Endothelial cell of umbilical vein (primary cell): ENCODE measurements at regions not wholly inside any gene's neighbourhood (a gene's known extent, or its start where the extent isn't known, plus 50 kb on each side); places are given as distances from the start of the nearest gene placed in this dataset.

Experiments
- BruUV-seq: library from RNA; stranded (reverse); fragments of 400-500 nt; replicated peaks from 2 replicates; lab custom pipeline; 2021; lab: Mats Ljungman, UMichigan
- CTCF ChIA-PET: fragments of 300-600, 350-600 bp; sonication (Branson Sonifier 250); formaldehyde crosslinking; loops from one replicate; lab custom pipeline; 2021; ENCODE audit warnings: antibody characterized with exemption, inconsistent platforms; lab: Charles Lee
- POLR2A ChIA-PET: fragments of 300-600, 350-600 bp; sonication (Branson Sonifier 250); formaldehyde crosslinking; loops from one replicate; lab custom pipeline; 2021; ENCODE audit warnings: antibody characterized with exemption, inconsistent platforms; lab: Charles Lee
- DNase-seq: peaks from one replicate; pipeline ENCODE4 v3.0.0-alpha.2; 2011; ENCODE audit warnings: low read depth, low spot score
- FAIRE-seq: peaks from 2 replicates; lab custom pipeline; 2011; peaks lifted over from hg19 to GRCh38; lab: Jason Lieb, UNC
- H2AFZ ChIP-seq: 2 replicates; pipeline ENCODE4 v1.6.0; 2012; ENCODE audit warnings: low read depth, low read length, control low read depth, inconsistent platforms
- H3K27ac ChIP-seq: 2 replicates; pipeline ENCODE4 v1.5.1; 2011; ENCODE audit warnings: low read depth, mild to moderate bottlenecking, control low read depth, low read length, moderate library complexity; ENCODE audit not compliant: insufficient read depth
- H3K27me3 ChIP-seq, 2 experiments: 2 replicates each; pipeline versions ENCODE4 v1.6.0 to v1.6.1; 2011; ENCODE audit warnings: low read length in 2 of 2, mixed read lengths in 1 of 2; ENCODE audit not compliant: control insufficient read depth in 2 of 2, insufficient read depth in 2 of 2
- H3K36me3 ChIP-seq, 2 experiments: 2 replicates in 1 of 2; 3 replicates in 1 of 2; pipeline ENCODE4 v1.5.1; 2011; ENCODE audit warnings: low read length in 2 of 2, mild to moderate bottlenecking in 1 of 2, moderate library complexity in 1 of 2; ENCODE audit not compliant: control insufficient read depth in 2 of 2, insufficient read depth in 2 of 2; ENCODE audit errors: extremely low read depth in 1 of 2
- H3K4me1 ChIP-seq: 3 replicates; pipeline ENCODE4 v1.5.1; 2011; ENCODE audit warnings: mild to moderate bottlenecking, low read length; ENCODE audit not compliant: control insufficient read depth, insufficient read depth; ENCODE audit errors: extremely low read depth
- H3K4me2 ChIP-seq: 2 replicates; pipeline ENCODE4 v1.6.1; 2011; ENCODE audit warnings: low read length, control low read depth, mixed read lengths; ENCODE audit not compliant: insufficient read depth
- H3K4me3 ChIP-seq, 3 experiments: fragments of 200-600 bp in 1 of 3; sonication (generic), shearing (Covaris generic) in 1 of 3; replicated peaks in 1 of 3; 2 replicates each; pipeline ENCODE4 v1.5.1; 2011 to 2016; ENCODE audit warnings: control low read depth in 3 of 3, low read length in 3 of 3, mild to moderate bottlenecking in 2 of 3, inconsistent platforms in 1 of 3, low read depth in 1 of 3, moderate library complexity in 1 of 3; ENCODE audit not compliant: insufficient read depth in 1 of 3
- H3K79me2 ChIP-seq: 2 replicates; pipeline ENCODE4 v1.6.0; 2012; ENCODE audit warnings: low read length, inconsistent platforms; ENCODE audit not compliant: control insufficient read depth, insufficient read depth
- H3K9ac ChIP-seq: replicated peaks from 2 replicates; pipeline ENCODE3; 2011; ENCODE audit warnings: low read length, control low read depth; ENCODE audit not compliant: insufficient read depth; ENCODE audit errors: extremely low read depth
- H3K9me1 ChIP-seq: replicated peaks from 3 replicates; pipeline ENCODE4 v1.6.0; 2011; ENCODE audit warnings: mild to moderate bottlenecking, low read length; ENCODE audit not compliant: control insufficient read depth, insufficient read depth; ENCODE audit errors: extremely low read depth
- H3K9me3 ChIP-seq: replicated peaks from 2 replicates; pipeline ENCODE4 v1.5.1; 2012; ENCODE audit warnings: low read length, inconsistent platforms; ENCODE audit not compliant: control insufficient read depth, insufficient read depth
- H4K20me1 ChIP-seq: replicated peaks from 2 replicates; pipeline ENCODE3; 2011; ENCODE audit warnings: mild to moderate bottlenecking, low read length; ENCODE audit not compliant: control insufficient read depth, insufficient read depth; ENCODE audit errors: extremely low read depth
- CTCF ChIP-seq, 2 donors: IDR thresholded peaks; 1 replicate in 1 of 2; 2 replicates in 1 of 2; pipeline ENCODE4 v1.5.1; 2011; ENCODE audit warnings: low read length in 2 of 2, mild to moderate bottlenecking in 2 of 2, moderate library complexity in 2 of 2, control low read depth in 1 of 2, inconsistent platforms in 1 of 2, low read depth in 1 of 2; ENCODE audit not compliant: insufficient read depth in 1 of 2; ENCODE audit errors: extremely low read depth in 1 of 2
- EZH2 ChIP-seq: IDR thresholded peaks from 2 replicates; pipeline ENCODE4 v1.6.1; 2012; ENCODE audit warnings: borderline replicate concordance, low read depth, mild to moderate bottlenecking, moderate library complexity, low read length, inconsistent platforms; ENCODE audit not compliant: severe bottlenecking
- FOS ChIP-seq: IDR thresholded peaks from 2 replicates; pipeline ENCODE4 v1.6.1; 2011; ENCODE audit warnings: mild to moderate bottlenecking, low read length, moderate library complexity, borderline replicate concordance; ENCODE audit not compliant: insufficient read depth
- GATA2 ChIP-seq: IDR thresholded peaks from 2 replicates; pipeline ENCODE4 v1.7.0; 2011; ENCODE audit warnings: low read depth, mild to moderate bottlenecking, moderate library complexity, mixed read lengths, low read length; ENCODE audit not compliant: insufficient read length, insufficient read depth
- JUN ChIP-seq: IDR thresholded peaks from 2 replicates; pipeline ENCODE4 v1.6.1; 2011; ENCODE audit warnings: borderline replicate concordance, low read depth; ENCODE audit not compliant: insufficient read length, insufficient read depth
- MAX ChIP-seq: IDR thresholded peaks from 2 replicates; pipeline ENCODE4 v1.6.1; 2011; ENCODE audit not compliant: insufficient read depth, insufficient read length
- MYC ChIP-seq: IDR thresholded peaks from one replicate; pipeline ENCODE4 v1.6.1; 2011; ENCODE audit warnings: mild to moderate bottlenecking, low read depth, low read length
- POLR2A ChIP-seq: IDR thresholded peaks from 2 replicates; pipeline ENCODE4 v1.6.1; 2012; ENCODE audit warnings: low read depth, mild to moderate bottlenecking, control low read depth, low read length
- POLR2AphosphoS5 ChIP-seq: IDR thresholded peaks from 2 replicates; pipeline ENCODE4 v1.6.1; 2012; ENCODE audit warnings: low read depth, mild to moderate bottlenecking, control low read depth, low read length, moderate library complexity; ENCODE audit not compliant: insufficient read depth
- dilution Hi-C: fragments of 300-500 bp; cut with MboI; formaldehyde crosslinking; loops from one replicate; pipeline ENCODE4 v1.15.0; 2019; ENCODE audit warnings: low sequenced_read_pairs; ENCODE audit not compliant: extremely low pct_ligation_motif_present
- intact Hi-C: fragments of 100-400 bp; cut with micrococcal nuclease; formaldehyde crosslinking; loops from one replicate; pipeline ENCODE4 v1.10.0; 2022

GRCh38 chr14:26959437-26959836 is 361.6 kb upstream of the NOVA1 start:
- DNase-seq (no peak), FAIRE-seq (no peak)
- Histone ChIP-seq H3K27me3 (no peaks in the 10 kb centered on the region), H3K79me2 (no peaks in the 10 kb centered on the region), H3K4me2 (no peak overlapping the region), H2AFZ (no peak overlapping the region), H3K9me1 (no peaks in the 10 kb centered on the region), H3K4me1 (no peaks in the 10 kb centered on the region), H4K20me1 (no peaks in the 10 kb centered on the region), H3K36me3 (no peaks in the 10 kb centered on the region), H3K27ac (no peak overlapping the region), H3K9me3 (no peaks in the 10 kb centered on the region), H3K9ac (no peak overlapping the region), H3K4me3 (no peak overlapping the region)
- no TSS peak for BruUV-seq
- CTCF ChIA-PET: interaction anchor here (1.4 to 1.5 kb wide), 2 partner anchors 13 to 43 kb away, joined by 3 read pairs; no protein-coding TSS in a partner anchor
- dilution Hi-C loops: no loop called here
- POLR2A ChIA-PET: no interaction called here
- intact Hi-C loops: no loop called here
- TF ChIP-seq JUN (no peak), FOS (no peak), MAX (no peak), POLR2A (no peak), MYC (no peak), EZH2 (no peak), GATA2 (no peak), POLR2AphosphoS5 (no peak), CTCF (IDR thresholded peaks at IDR 0.05; ENCODE audit: extremely low read depth in 1 of 2, insufficient read depth in 1 of 2, low read depth in 1 of 2, low read length in 2 of 2) (no peak)
